ENCODE measurements at regions not wholly inside any gene's neighbourhood (a gene's known extent, or its start where the extent isn't known, plus 50 kb on each side); places are given as distances from the start of the nearest gene placed in this dataset.

DNA sequence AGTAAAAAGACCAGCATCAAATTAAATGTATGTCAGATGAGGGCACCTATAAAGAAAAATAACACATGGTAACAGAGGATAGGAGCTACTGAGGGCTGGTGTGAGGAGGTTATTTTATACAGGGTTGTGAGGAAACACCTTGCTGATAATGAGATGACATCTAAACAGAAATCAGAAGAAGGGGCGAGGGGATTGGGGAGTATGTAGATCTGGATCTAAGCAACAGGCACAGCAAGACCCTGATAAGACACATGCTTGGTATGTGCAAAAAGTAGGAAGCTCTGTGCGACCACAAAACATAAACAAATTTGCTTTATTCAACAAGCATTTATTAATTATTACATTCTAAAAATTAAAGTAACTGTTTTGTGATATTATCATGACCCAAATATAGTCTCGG, 295.4 kb downstream of the ZEB2 start:
- TF ChIP-seq GATA1 (IDR thresholded peaks at IDR 0.05; ENCODE audit: low read depth, low read length) (no peak), POLR2A (IDR thresholded peaks at IDR 0.05; ENCODE audit: low read length) (no peak)

Measured in erythroblast (primary cell).